Gastroesophageal sphincter (tissue), 3 donors: ENCODE measurements at regions not wholly inside any gene's neighbourhood (a gene's known extent, or its start where the extent isn't known, plus 50 kb on each side); places are given as distances from the start of the nearest gene placed in this dataset.

Source experiments
- EP300 ChIP-seq: sonication (generic); formaldehyde crosslinking; IDR thresholded peaks from one replicate; pipeline ENCODE4 v1.6.1; 2017; ENCODE audit warnings: antibody characterized with exemption, mild to moderate bottlenecking
- POLR2A ChIP-seq, 2 donors: fragments of 450-650 bp; IDR thresholded peaks; one replicate each; pipeline ENCODE4 v1.6.1; 2017; ENCODE audit warnings: antibody characterized with exemption in 2 of 2, mild to moderate bottlenecking in 2 of 2, moderate library complexity in 1 of 2
- TF ChIP-seq, protein P1 (sequence below), 4 experiments: fragments of 200-600 bp in 2 of 4; fragments of 450-650 bp in 2 of 4; sonication (generic) in 1 of 4; IDR thresholded peaks; one replicate each; pipeline ENCODE4 v1.5.1; 2017 to 2019; ENCODE audit warnings: antibody characterized with exemption in 4 of 4, mild to moderate bottlenecking in 2 of 4, moderate library complexity in 2 of 4

GRCh38 chr6:155915651-155916050 lies 460.0 kb upstream of the NOX3 start:
- TF ChIP-seq, protein P1, sequence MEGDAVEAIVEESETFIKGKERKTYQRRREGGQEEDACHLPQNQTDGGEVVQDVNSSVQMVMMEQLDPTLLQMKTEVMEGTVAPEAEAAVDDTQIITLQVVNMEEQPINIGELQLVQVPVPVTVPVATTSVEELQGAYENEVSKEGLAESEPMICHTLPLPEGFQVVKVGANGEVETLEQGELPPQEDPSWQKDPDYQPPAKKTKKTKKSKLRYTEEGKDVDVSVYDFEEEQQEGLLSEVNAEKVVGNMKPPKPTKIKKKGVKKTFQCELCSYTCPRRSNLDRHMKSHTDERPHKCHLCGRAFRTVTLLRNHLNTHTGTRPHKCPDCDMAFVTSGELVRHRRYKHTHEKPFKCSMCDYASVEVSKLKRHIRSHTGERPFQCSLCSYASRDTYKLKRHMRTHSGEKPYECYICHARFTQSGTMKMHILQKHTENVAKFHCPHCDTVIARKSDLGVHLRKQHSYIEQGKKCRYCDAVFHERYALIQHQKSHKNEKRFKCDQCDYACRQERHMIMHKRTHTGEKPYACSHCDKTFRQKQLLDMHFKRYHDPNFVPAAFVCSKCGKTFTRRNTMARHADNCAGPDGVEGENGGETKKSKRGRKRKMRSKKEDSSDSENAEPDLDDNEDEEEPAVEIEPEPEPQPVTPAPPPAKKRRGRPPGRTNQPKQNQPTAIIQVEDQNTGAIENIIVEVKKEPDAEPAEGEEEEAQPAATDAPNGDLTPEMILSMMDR (IDR thresholded peaks at IDR 0.05), result no peak
- TF ChIP-seq POLR2A (IDR thresholded peaks at IDR 0.05) (no peak), EP300 (no peak)
